HFFc6 (cell line): ENCODE measurements at regions not wholly inside any gene's neighbourhood (a gene's known extent, or its start where the extent isn't known, plus 50 kb on each side); places are given as distances from the start of the nearest gene placed in this dataset.

Experiments
- DNase-seq: peaks from one replicate; pipeline ENCODE4 v3.0.0-alpha.2; 2018
- H3K27ac Mint-ChIP-seq: 2 replicates; pipeline ENCODE4 v1.8.0; 2020; ENCODE audit warnings: mild to moderate bottlenecking, mixed read lengths
- H3K27me3 Mint-ChIP-seq: 2 replicates; pipeline ENCODE4 v1.8.0; 2021; ENCODE audit warnings: mild to moderate bottlenecking, moderate library complexity, mixed read lengths; ENCODE audit not compliant: insufficient read depth
- H3K36me3 Mint-ChIP-seq: 2 replicates; pipeline ENCODE4 v1.8.0; 2021; ENCODE audit warnings: low read depth, mixed read lengths
- H3K4me1 Mint-ChIP-seq: 2 replicates; pipeline ENCODE4 v1.8.0; 2020; ENCODE audit warnings: low read depth, mixed read lengths
- H3K4me3 Mint-ChIP-seq: 2 replicates; pipeline ENCODE4 v1.8.0; 2020; ENCODE audit warnings: mild to moderate bottlenecking, moderate library complexity, mixed read lengths
- H3K9me3 Mint-ChIP-seq: 2 replicates; pipeline ENCODE4 v1.8.0; 2020; ENCODE audit warnings: mild to moderate bottlenecking, mixed read lengths
- TF ChIP-seq, protein P1 (sequence below): fragments of 200-600 bp; sonication (generic); IDR thresholded peaks from 2 replicates; pipeline ENCODE4 v1.5.0; 2021; ENCODE audit warnings: antibody characterized with exemption, mild to moderate bottlenecking

DNA sequence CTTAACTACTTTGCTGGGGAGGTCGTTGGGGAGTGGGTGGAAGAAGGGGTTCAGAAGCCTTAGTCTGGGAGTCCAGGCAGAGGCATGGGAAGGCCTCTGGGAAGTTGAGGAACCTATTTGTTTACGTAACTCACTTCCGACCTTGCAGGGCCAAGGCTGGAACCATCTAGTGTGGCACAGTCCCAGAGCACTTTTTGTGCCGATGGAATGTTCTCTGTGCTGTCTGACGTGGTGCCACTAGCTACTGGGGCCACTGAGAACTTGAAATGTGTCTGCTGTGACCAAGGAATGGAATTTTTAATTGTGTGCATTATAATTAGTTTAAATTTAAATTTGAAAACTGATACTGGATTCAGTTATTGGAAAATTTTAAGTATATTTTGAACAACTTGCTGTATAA is 139.7 kb downstream of the FAM161A start:
- Mint-ChIP-seq H3K36me3 (no peaks in the 10 kb centered on the region), H3K4me3 (no peak overlapping the region), H3K9me3 (no peaks in the 10 kb centered on the region), H3K4me1 (no peaks in the 10 kb centered on the region), H3K27me3 (peaks cover 13% of the 10 kb centered on the region; the same call in 1 of the 2 replicates), H3K27ac (no peak overlapping the region)
- DNase-seq = no peak
- TF ChIP-seq, protein P1, sequence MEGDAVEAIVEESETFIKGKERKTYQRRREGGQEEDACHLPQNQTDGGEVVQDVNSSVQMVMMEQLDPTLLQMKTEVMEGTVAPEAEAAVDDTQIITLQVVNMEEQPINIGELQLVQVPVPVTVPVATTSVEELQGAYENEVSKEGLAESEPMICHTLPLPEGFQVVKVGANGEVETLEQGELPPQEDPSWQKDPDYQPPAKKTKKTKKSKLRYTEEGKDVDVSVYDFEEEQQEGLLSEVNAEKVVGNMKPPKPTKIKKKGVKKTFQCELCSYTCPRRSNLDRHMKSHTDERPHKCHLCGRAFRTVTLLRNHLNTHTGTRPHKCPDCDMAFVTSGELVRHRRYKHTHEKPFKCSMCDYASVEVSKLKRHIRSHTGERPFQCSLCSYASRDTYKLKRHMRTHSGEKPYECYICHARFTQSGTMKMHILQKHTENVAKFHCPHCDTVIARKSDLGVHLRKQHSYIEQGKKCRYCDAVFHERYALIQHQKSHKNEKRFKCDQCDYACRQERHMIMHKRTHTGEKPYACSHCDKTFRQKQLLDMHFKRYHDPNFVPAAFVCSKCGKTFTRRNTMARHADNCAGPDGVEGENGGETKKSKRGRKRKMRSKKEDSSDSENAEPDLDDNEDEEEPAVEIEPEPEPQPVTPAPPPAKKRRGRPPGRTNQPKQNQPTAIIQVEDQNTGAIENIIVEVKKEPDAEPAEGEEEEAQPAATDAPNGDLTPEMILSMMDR = no peak

DNA sequence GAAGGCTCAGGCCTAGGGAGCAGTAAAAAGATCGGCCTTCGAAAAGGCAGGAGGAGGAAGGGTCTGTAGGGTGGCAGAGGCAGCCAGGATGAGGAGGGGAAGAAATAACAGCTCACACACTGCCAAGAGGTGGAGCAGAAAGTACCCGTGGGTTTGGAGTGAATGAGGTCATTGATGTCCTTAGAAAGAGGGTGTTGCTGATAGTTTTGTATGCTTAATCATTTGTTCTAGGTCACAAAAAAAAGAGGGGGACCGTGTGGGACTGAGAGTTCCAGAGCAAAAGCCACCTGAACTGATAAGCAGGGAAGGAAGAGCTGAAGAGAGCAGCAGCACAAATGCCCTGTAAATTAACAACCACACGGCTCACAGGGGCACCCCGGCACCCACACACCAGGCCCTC is 140.4 kb downstream of the FAM161A start:
- Mint-ChIP-seq H3K36me3 (no peaks in the 10 kb centered on the region), H3K27me3 (peaks cover 16% of the 10 kb centered on the region), H3K4me3 (no peak overlapping the region), H3K27ac (no peak overlapping the region), H3K9me3 (no peaks in the 10 kb centered on the region), H3K4me1 (no peaks in the 10 kb centered on the region)
- TF ChIP-seq, protein P1 = no peak
- DNase-seq = no peak

DNA sequence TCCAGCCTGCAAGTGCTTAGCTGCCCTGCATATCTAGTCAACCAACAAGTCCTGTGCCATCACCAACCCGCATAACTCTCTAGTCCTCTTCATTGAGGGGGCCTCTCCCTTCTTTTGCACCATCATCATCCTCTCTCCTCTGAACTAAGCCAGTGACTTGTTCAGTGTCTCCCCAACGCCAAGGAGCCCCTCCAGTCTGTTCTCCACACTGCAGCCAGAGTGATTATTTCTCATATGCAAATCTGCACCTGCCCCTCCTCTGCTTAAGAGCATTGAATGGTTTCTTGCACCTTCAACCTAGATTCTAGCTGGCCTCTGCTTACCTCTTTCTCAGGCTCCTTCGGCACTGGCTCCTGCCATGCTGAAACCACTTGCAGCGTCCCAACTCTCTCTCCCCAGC is 141.8 kb downstream of the FAM161A start:
- Mint-ChIP-seq H3K27me3 (peaks cover 9% of the 10 kb centered on the region), H3K9me3 (no peaks in the 10 kb centered on the region)
- TF ChIP-seq, protein P1 = no peak

DNA sequence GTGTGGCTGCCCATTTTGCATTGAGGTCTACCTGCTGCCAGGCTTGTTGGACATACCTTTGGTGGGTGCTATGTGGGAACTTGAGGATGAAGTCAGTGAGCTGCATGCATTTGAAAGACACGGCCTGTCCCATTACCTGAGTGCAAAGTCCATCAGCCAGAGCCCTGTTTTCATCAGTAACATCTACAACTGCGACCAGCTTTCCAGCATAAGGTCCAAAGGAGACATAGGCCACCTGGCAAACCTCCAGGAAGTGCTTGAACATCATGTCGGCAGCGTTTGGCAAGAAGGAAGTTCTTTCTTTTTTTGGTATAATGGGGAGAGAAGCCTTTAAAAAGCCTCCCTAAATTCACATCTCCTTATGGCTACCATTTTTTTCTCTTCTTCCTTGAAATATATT is 143.1 kb downstream of the FAM161A start:
- Mint-ChIP-seq H3K9me3 (no peaks in the 10 kb centered on the region), H3K27ac (no peak overlapping the region), H3K4me1 (no peaks in the 10 kb centered on the region), H3K36me3 (no peaks in the 10 kb centered on the region), H3K4me3 (no peak overlapping the region), H3K27me3 (peaks cover 9% of the 10 kb centered on the region)
- TF ChIP-seq, protein P1 = no peak
- DNase-seq = no peak

More for the DNA sequence above, 141.8 kb downstream of the FAM161A start:
- Mint-ChIP-seq H3K27ac (no peak overlapping the region), H3K4me1 (no peaks in the 10 kb centered on the region), H3K4me3 (no peak overlapping the region), H3K36me3 (no peaks in the 10 kb centered on the region)
- DNase-seq = no peak

DNA sequence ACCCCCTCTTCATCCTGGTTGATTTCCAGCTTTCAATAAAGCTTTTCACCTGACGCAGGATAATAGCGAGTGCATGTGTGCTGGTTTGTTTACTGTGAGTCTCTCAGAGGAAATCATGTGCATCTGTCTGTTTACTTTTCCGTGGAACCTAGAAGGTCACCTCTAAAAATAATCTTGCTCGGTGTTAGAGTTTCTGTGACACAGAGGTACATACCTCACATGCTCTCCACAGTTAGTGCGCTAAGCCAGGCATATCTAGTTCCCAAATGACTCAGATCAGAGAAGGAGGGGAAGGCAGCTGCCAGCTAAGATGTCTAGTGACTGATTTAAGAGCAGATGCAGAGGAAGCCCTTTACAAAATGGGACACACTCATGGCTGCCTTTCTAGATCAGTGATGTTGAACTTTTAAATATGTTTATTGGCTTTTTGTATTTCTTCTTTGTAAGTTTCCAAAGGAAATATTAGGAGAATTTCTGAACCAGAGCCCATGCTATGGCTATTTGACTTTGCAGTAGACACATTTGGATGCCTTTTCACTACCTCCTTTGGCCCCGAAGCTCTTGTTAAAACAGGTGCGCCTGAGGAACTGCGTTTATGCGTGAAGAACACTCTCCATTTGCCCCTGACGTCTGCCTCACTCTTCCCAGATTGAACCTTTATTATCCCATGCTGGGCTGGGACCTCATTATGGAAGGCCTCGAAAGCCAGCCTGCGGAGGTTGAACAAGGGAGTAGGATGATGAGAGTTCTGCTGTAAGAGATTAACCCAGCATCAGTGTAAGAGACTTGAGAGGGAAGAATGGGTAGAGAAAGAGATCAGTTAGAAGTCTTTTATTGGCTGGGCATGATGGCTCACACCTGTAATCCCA is 145.6 kb downstream of the FAM161A start:
- H3K9me3 Mint-ChIP-seq = no peaks in the 10 kb centered on the region
- H3K27ac Mint-ChIP-seq = no peak overlapping the region
- peaks cover 18% of the 10 kb centered on the region for H3K27me3 Mint-ChIP-seq
- TF ChIP-seq, protein P1 = no peak
- H3K36me3 Mint-ChIP-seq = no peaks in the 10 kb centered on the region
- H3K4me1 Mint-ChIP-seq = no peaks in the 10 kb centered on the region
- H3K4me3 Mint-ChIP-seq = no peak overlapping the region
- peak; percentile 41 for DNase-seq
